Esophagus mucosa (tissue), 1 donor: ENCODE measurements at regions not wholly inside any gene's neighbourhood (a gene's known extent, or its start where the extent isn't known, plus 50 kb on each side); places are given as distances from the start of the nearest gene placed in this dataset.

Source experiments
- ATAC-seq: fragments of 200-7000 bp; cut with Tn5 transposase; one replicate; pipeline ENCODE4 v1.9.1; 2020
- donor health status: DM: yes; HTN: yes; CAD: no.

- ATAC-seq: peak; percentile 87
Observed at GRCh38 chr12:76611533-76611932, 52.0 kb upstream of the OSBPL8 start.

GRCh38 chr12:76614364-76614763 is 54.8 kb upstream of the OSBPL8 start:
- ATAC-seq: no peak

DNA sequence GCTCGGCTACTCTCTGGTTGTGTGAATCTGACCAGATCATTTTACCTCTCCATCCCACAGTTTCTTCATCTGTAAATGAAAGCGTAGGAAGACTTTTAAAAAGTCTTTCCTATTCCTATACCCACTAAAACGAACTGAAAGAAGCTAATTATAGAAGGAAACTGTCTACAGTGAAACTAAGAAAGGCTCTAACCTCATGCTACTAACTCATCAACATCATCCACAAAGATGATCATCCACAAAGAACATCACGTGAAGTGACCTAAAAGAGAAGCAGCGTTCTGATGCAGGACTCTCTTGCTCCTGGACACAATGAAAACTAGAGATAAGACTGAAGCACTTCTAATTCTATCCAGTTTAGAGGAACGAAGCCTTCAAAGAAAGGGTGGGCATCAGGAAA is 58.5 kb upstream of the OSBPL8 start:
- no peak for ATAC-seq

DNA sequence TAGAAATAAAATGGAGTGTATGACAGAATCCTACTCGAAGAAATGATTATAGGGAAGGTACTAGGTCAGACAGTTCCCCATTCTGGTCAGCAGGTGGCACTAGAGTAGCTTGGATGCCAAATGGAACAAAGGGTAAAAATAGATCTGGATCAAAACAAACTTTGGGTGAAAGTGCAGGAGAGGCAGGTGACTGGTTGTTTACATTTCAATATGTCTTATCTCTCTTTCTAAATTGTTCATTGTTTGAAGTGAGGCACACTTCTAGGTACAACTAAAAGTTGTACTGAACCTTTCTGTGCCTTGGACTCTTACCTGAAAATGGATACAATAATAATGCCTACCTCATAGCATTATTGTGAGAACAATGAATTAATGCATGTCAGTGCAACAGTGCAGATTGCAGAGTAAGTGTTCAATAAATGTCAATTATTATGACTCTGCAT is 62.0 kb upstream of the OSBPL8 start:
- peak; percentile 88 for ATAC-seq

DNA sequence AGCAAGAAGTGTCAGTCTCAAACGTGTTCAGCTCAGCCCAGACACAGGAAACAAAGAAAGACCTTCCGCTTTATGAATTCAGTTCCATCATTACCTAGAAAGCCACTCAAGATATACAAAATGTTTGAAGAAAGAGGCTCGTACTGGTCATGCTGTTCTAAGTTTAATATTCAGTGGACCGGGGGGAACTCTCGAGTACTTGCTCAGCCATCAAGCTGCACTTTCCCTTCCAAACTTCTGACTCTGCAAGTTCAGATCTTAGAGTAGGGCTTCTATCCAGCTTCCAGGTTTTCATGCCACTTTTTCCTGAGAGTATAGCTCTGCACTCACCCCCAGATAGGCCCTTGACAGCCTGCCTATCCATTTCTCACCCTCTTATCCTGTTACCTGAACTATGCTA is 62.8 kb upstream of the OSBPL8 start:
- no peak for ATAC-seq

- no peak for ATAC-seq
Observed at GRCh38 chr12:76622915-76623314, 63.3 kb upstream of the OSBPL8 start.

DNA sequence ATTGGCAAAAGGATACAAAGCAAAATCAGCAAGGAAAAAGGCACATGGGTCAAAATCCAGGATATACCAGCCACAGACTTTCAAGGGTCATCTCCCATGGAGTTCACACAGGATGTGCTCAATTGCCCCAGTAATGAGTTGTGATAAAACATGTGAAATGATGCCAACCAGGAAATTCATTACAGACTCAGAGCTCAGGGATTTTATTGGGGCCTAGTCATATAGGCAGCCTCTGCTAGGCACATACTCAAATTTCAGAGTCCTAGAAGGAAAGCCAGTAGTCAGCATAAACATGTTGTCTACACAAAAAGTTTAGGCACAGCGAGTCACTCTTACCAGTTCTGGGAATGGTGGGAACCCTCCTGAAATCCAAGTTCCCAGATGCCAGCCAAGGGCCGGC is 64.4 kb upstream of the OSBPL8 start:
- ATAC-seq: peak; percentile 42

DNA sequence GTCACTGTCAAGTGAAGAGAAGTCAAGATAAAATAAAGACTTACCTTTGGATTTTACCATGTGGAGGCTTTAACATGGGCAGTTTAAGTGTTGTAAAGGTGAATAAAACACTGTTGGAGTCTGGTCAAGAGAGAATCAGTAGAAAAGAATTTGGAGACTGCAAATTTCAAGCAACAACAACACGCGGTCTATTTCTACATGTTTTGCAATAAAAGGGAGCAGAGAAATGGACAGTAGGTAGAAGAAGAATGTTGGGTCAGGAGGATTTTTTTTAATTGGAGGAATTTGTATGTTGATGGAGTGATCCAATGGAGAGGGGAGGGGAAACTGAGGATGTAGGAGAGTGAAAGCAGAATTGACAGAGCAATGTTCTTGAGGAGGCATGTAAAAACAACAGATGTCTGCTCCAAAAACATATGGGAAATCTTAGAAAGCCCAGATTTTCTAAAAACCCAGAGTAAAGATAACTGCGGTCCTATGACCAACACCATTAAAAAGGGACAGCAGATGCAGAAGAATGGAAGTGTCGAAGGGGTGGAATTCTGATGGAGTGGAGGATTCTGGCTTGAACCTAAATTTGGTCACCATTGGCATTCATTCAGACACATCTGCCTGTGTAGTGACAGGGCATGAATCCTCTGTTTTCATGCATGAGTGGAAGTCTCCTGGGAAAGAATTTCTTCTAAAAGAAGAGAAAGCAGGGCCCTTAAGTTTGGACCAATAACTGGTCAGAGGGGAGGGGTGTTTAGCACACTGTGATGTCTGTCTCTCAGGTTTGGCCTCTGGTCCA is 68.0 kb upstream of the OSBPL8 start:
- no peak for ATAC-seq

- no peak for ATAC-seq
Observed at GRCh38 chr12:76628745-76629144, 69.2 kb upstream of the OSBPL8 start.

DNA sequence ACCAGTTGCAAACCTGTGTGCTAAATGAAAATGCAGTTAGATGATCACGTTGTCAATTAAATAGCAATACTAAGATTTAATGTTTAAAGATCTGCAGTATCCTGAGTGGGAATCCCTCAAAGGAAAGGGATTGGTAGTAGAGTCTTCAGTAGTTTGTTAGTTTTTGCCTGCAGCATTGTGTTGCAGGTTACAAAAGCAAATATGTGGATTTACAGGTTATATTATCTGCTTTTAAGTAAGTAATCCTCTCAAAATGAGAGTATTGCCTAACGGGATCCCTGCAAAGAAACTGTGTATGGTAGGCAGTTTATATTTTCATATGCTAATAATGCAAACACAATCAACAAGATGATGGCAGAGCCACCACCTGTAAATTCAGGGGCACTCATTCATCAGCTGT is 72.2 kb upstream of the OSBPL8 start:
- no peak for ATAC-seq

DNA sequence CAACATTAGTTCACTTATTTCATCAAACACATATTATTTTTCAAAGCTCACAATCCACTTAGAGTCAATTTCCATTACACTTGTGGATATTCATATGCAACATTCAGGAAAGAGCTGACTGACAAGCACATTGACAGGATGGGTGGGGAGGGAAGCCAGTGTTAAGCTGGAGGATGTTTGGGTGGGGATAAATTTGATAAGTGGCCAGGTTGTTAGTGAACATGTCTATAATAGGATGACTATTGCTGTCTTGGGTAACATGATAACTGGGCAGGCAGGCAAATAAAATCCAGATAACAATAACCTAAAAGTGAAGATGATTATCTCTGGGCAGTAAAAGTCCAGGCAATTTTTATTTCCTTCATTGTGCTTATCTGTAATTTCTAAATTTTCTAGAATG is 73.8 kb upstream of the OSBPL8 start:
- ATAC-seq: no peak

- ATAC-seq: no peak
Observed at GRCh38 chr12:76634133-76634532, 74.6 kb upstream of the OSBPL8 start.

- no peak for ATAC-seq
Observed at GRCh38 chr12:76636121-76636692, 76.6 kb upstream of the OSBPL8 start.

- no peak for ATAC-seq
Observed at GRCh38 chr12:76637807-76638206, 78.2 kb upstream of the OSBPL8 start.

DNA sequence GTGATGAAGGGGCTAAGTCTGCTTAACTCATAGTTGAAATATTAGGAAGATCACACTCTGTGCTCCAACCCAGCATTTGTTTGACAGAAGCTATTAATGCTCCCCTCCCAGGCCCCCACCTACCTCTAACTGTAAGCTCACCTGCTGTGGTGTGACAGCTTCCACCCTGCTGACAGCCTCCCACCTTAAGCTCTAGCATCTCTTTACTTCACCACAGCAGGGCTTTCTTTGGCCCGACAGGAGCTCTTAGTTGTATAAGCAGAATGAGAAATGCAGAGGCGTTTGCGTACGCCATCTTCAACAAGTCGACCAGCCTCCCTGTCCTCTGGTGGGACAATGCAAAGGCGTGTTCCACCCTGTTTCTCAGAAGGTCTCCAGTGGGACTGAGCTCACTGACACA is 80.1 kb upstream of the OSBPL8 start:
- ATAC-seq: no peak

DNA sequence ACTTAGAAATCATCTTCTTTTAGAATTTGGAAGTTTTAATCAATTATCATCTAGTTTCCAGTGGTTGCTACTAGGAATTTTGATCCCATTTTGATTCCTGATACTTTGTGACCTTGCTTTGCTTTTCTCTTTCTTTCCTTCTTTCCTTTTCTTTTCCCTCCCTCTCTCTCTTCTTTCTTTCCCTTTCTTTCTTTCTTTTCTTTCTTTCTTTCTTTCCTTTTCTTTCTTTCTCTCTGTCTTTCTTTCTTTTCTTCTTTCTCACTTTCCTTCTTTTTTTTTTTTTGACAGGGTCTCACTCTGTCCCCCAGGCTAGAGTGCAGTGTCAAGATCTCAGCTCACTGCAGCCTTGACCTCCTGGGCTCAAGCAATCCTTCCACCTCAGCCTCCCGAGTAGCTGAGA is 81.5 kb upstream of the OSBPL8 start:
- ATAC-seq: no peak

GRCh38 chr12:76641961-76642360 is 82.4 kb upstream of the OSBPL8 start:
- no peak for ATAC-seq

DNA sequence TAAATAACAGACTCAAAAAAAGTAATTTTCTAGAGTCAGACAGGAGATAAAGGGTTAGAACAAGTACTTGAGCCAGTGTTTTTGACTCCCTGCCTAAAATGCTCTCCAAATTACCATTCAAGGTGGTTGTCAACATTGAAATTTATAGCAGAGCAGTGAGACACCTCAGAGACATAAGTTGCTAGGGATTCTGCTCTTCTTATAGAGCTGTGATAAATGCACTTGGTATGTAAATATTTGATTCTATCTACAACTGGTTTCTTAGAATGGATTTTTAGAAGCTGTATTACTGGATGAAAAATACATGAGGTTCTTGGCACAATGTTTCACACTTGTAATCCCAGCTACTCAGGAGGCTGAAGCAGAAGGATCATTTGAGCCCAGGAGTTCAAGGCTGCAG is 83.9 kb upstream of the OSBPL8 start:
- no peak for ATAC-seq

- no peak for ATAC-seq
Observed at GRCh38 chr12:76644950-76645349, 85.4 kb upstream of the OSBPL8 start.

- ATAC-seq: no peak
Observed at GRCh38 chr12:76645934-76646333, 86.4 kb upstream of the OSBPL8 start.

DNA sequence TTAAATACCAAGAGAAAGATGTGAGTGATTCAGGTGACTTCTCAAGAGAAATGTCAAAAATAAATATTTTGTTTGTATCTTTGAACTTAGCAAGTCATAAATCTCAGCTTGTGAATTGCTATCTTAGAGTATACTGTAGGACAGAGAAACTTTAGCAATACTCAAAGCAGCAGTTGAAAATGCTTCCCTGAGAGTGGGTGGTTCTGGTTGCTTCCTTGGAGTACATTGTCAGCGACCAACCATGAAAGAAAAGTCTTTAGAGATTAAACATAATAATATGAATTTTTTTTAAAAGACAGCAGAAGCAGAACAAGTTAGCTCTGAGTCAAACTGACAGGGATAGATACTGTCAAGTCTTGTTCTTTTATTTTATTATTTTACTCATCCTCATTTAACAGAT is 86.8 kb upstream of the OSBPL8 start:
- ATAC-seq: no peak

GRCh38 chr12:76649099-76649498 is 89.5 kb upstream of the OSBPL8 start:
- ATAC-seq: no peak

GRCh38 chr12:76652402-76652801 is 92.8 kb upstream of the OSBPL8 start:
- ATAC-seq: no peak

DNA sequence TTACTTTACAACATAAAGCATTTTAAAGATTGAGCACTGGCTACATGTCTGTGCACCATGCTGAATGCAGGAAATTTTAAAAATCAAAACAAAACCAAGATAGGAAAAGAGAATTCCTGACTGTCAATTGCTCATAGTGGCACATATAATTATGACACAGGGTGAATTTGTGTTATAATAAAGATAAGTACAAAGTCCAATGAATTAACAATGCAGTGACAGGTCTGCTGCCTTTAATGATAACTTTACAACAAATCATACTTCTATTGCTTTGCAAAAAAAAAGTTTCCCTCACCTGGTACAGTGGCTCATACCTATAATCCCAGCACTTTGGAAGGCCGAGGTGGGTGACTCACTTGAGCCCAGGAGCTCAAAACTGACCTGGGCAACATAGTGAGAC is 93.8 kb upstream of the OSBPL8 start:
- ATAC-seq: no peak

DNA sequence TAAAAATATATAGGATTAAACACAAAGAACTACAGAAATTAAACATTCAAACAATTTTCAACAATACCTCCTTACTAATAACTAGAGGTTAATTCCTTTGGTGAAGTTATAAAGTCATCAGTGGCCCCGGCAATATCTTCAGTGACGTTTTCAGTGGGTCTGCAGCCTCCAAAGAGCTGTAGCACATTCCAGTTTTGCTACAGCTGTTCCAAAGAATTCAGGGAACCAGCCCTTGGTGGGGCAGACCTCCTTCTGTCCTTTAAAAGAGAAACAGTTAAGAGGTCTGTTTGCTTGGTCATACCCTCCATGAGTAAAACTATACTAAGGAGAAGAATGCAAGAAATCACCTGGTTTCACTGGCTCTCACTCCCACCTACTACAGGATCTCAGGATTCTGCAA is 99.2 kb upstream of the ZDHHC17 start:
- ATAC-seq: no peak
